Prostate gland (tissue), 2 donors: ENCODE measurements at regions not wholly inside any gene's neighbourhood (a gene's known extent, or its start where the extent isn't known, plus 50 kb on each side); places are given as distances from the start of the nearest gene placed in this dataset.
"Not testable (repeated sequence)": the region's sequence is repeated elsewhere in the genome, so short reads cannot be mapped to it uniquely, and the experiment has no call there.

Source experiments
- POLR2A ChIP-seq: fragments of 450-650 bp; IDR thresholded peaks from one replicate; pipeline ENCODE4 v1.6.1; 2016; ENCODE audit warnings: antibody characterized with exemption, mild to moderate bottlenecking
- POLR2AphosphoS5 ChIP-seq: sonication (generic); formaldehyde crosslinking; IDR thresholded peaks from one replicate; pipeline ENCODE4 v1.6.1; 2017; ENCODE audit warnings: antibody characterized with exemption
- TF ChIP-seq, protein P1 (sequence below), 4 experiments: fragments of 200-600 bp in 2 of 4; fragments of 450-650 bp in 2 of 4; sonication (generic) in 2 of 4; IDR thresholded peaks; 1 replicate in 3 of 4; 2 replicates in 1 of 4; pipeline ENCODE4 v1.5.1; 2016 to 2019; ENCODE audit warnings: antibody characterized with exemption in 4 of 4, mild to moderate bottlenecking in 2 of 4, moderate library complexity in 2 of 4

- not testable (repeated sequence) for TF ChIP-seq POLR2A, POLR2AphosphoS5
- TF ChIP-seq, protein P1, sequence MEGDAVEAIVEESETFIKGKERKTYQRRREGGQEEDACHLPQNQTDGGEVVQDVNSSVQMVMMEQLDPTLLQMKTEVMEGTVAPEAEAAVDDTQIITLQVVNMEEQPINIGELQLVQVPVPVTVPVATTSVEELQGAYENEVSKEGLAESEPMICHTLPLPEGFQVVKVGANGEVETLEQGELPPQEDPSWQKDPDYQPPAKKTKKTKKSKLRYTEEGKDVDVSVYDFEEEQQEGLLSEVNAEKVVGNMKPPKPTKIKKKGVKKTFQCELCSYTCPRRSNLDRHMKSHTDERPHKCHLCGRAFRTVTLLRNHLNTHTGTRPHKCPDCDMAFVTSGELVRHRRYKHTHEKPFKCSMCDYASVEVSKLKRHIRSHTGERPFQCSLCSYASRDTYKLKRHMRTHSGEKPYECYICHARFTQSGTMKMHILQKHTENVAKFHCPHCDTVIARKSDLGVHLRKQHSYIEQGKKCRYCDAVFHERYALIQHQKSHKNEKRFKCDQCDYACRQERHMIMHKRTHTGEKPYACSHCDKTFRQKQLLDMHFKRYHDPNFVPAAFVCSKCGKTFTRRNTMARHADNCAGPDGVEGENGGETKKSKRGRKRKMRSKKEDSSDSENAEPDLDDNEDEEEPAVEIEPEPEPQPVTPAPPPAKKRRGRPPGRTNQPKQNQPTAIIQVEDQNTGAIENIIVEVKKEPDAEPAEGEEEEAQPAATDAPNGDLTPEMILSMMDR (IDR thresholded peaks at IDR 0.05) = not testable (repeated sequence)
Measured at GRCh38 chr16:22611128-22611527, 100.4 kb downstream of the NPIPB5 start.
